Endothelial cell of umbilical vein (primary cell): ENCODE measurements at regions not wholly inside any gene's neighbourhood (a gene's known extent, or its start where the extent isn't known, plus 50 kb on each side); places are given as distances from the start of the nearest gene placed in this dataset.

ENCODE experiments used
- BruUV-seq: library from RNA; stranded (reverse); fragments of 400-500 nt; replicated peaks from 2 replicates; lab custom pipeline; 2021; lab: Mats Ljungman, UMichigan
- CTCF ChIA-PET: fragments of 300-600, 350-600 bp; sonication (Branson Sonifier 250); formaldehyde crosslinking; loops from one replicate; lab custom pipeline; 2021; ENCODE audit warnings: antibody characterized with exemption, inconsistent platforms; lab: Charles Lee
- POLR2A ChIA-PET: fragments of 300-600, 350-600 bp; sonication (Branson Sonifier 250); formaldehyde crosslinking; loops from one replicate; lab custom pipeline; 2021; ENCODE audit warnings: antibody characterized with exemption, inconsistent platforms; lab: Charles Lee
- DNase-seq: peaks from one replicate; pipeline ENCODE4 v3.0.0-alpha.2; 2011; ENCODE audit warnings: low read depth, low spot score
- FAIRE-seq: peaks from 2 replicates; lab custom pipeline; 2011; peaks lifted over from hg19 to GRCh38; lab: Jason Lieb, UNC
- H2AFZ ChIP-seq: 2 replicates; pipeline ENCODE4 v1.6.0; 2012; ENCODE audit warnings: low read depth, low read length, control low read depth, inconsistent platforms
- H3K27ac ChIP-seq: 2 replicates; pipeline ENCODE4 v1.5.1; 2011; ENCODE audit warnings: low read depth, mild to moderate bottlenecking, control low read depth, low read length, moderate library complexity; ENCODE audit not compliant: insufficient read depth
- H3K27me3 ChIP-seq, 2 experiments: 2 replicates each; pipeline versions ENCODE4 v1.6.0 to v1.6.1; 2011; ENCODE audit warnings: low read length in 2 of 2, mixed read lengths in 1 of 2; ENCODE audit not compliant: control insufficient read depth in 2 of 2, insufficient read depth in 2 of 2
- H3K36me3 ChIP-seq, 2 experiments: 2 replicates in 1 of 2; 3 replicates in 1 of 2; pipeline ENCODE4 v1.5.1; 2011; ENCODE audit warnings: low read length in 2 of 2, mild to moderate bottlenecking in 1 of 2, moderate library complexity in 1 of 2; ENCODE audit not compliant: control insufficient read depth in 2 of 2, insufficient read depth in 2 of 2; ENCODE audit errors: extremely low read depth in 1 of 2
- H3K4me1 ChIP-seq: 3 replicates; pipeline ENCODE4 v1.5.1; 2011; ENCODE audit warnings: mild to moderate bottlenecking, low read length; ENCODE audit not compliant: control insufficient read depth, insufficient read depth; ENCODE audit errors: extremely low read depth
- H3K4me2 ChIP-seq: 2 replicates; pipeline ENCODE4 v1.6.1; 2011; ENCODE audit warnings: low read length, control low read depth, mixed read lengths; ENCODE audit not compliant: insufficient read depth
- H3K4me3 ChIP-seq, 3 experiments: fragments of 200-600 bp in 1 of 3; sonication (generic), shearing (Covaris generic) in 1 of 3; replicated peaks in 1 of 3; 2 replicates each; pipeline ENCODE4 v1.5.1; 2011 to 2016; ENCODE audit warnings: control low read depth in 3 of 3, low read length in 3 of 3, mild to moderate bottlenecking in 2 of 3, inconsistent platforms in 1 of 3, low read depth in 1 of 3, moderate library complexity in 1 of 3; ENCODE audit not compliant: insufficient read depth in 1 of 3
- H3K79me2 ChIP-seq: 2 replicates; pipeline ENCODE4 v1.6.0; 2012; ENCODE audit warnings: low read length, inconsistent platforms; ENCODE audit not compliant: control insufficient read depth, insufficient read depth
- H3K9ac ChIP-seq: replicated peaks from 2 replicates; pipeline ENCODE3; 2011; ENCODE audit warnings: low read length, control low read depth; ENCODE audit not compliant: insufficient read depth; ENCODE audit errors: extremely low read depth
- H3K9me1 ChIP-seq: replicated peaks from 3 replicates; pipeline ENCODE4 v1.6.0; 2011; ENCODE audit warnings: mild to moderate bottlenecking, low read length; ENCODE audit not compliant: control insufficient read depth, insufficient read depth; ENCODE audit errors: extremely low read depth
- H3K9me3 ChIP-seq: replicated peaks from 2 replicates; pipeline ENCODE4 v1.5.1; 2012; ENCODE audit warnings: low read length, inconsistent platforms; ENCODE audit not compliant: control insufficient read depth, insufficient read depth
- H4K20me1 ChIP-seq: replicated peaks from 2 replicates; pipeline ENCODE3; 2011; ENCODE audit warnings: mild to moderate bottlenecking, low read length; ENCODE audit not compliant: control insufficient read depth, insufficient read depth; ENCODE audit errors: extremely low read depth
- FOS ChIP-seq: IDR thresholded peaks from 2 replicates; pipeline ENCODE4 v1.6.1; 2011; ENCODE audit warnings: mild to moderate bottlenecking, low read length, moderate library complexity, borderline replicate concordance; ENCODE audit not compliant: insufficient read depth
- GATA2 ChIP-seq: IDR thresholded peaks from 2 replicates; pipeline ENCODE4 v1.7.0; 2011; ENCODE audit warnings: low read depth, mild to moderate bottlenecking, moderate library complexity, mixed read lengths, low read length; ENCODE audit not compliant: insufficient read length, insufficient read depth
- JUN ChIP-seq: IDR thresholded peaks from 2 replicates; pipeline ENCODE4 v1.6.1; 2011; ENCODE audit warnings: borderline replicate concordance, low read depth; ENCODE audit not compliant: insufficient read length, insufficient read depth
- MYC ChIP-seq: IDR thresholded peaks from one replicate; pipeline ENCODE4 v1.6.1; 2011; ENCODE audit warnings: mild to moderate bottlenecking, low read depth, low read length
- POLR2AphosphoS5 ChIP-seq: IDR thresholded peaks from 2 replicates; pipeline ENCODE4 v1.6.1; 2012; ENCODE audit warnings: low read depth, mild to moderate bottlenecking, control low read depth, low read length, moderate library complexity; ENCODE audit not compliant: insufficient read depth
- dilution Hi-C: fragments of 300-500 bp; cut with MboI; formaldehyde crosslinking; loops from one replicate; pipeline ENCODE4 v1.15.0; 2019; ENCODE audit warnings: low sequenced_read_pairs; ENCODE audit not compliant: extremely low pct_ligation_motif_present
- intact Hi-C: fragments of 100-400 bp; cut with micrococcal nuclease; formaldehyde crosslinking; loops from one replicate; pipeline ENCODE4 v1.10.0; 2022
- TF ChIP-seq, protein P1 (sequence below): IDR thresholded peaks from 2 replicates; pipeline ENCODE4 v1.6.1; 2011; ENCODE audit not compliant: insufficient read depth, insufficient read length
- TF ChIP-seq, protein P2 (sequence below), 2 donors: IDR thresholded peaks; 1 replicate in 1 of 2; 2 replicates in 1 of 2; pipeline ENCODE4 v1.5.1; 2011; ENCODE audit warnings: low read length in 2 of 2, mild to moderate bottlenecking in 2 of 2, moderate library complexity in 2 of 2, control low read depth in 1 of 2, inconsistent platforms in 1 of 2, low read depth in 1 of 2; ENCODE audit not compliant: insufficient read depth in 1 of 2; ENCODE audit errors: extremely low read depth in 1 of 2

GRCh38 chr2:51219468-51219867 lies 187.5 kb upstream of the NRXN1 start:
- dilution Hi-C loops (no loop called here), intact Hi-C loops (no loop called here)
- no peaks in the 10 kb centered on the region for H4K20me1 ChIP-seq
- no peak overlapping the region for H3K9ac ChIP-seq
- no peaks in the 10 kb centered on the region for H3K27me3 ChIP-seq
- no peaks in the 10 kb centered on the region for H3K9me1 ChIP-seq
- POLR2A ChIA-PET: no interaction called here
- no peaks in the 10 kb centered on the region for H3K36me3 ChIP-seq
- H3K79me2 ChIP-seq: no peaks in the 10 kb centered on the region
- TF ChIP-seq, protein P1, sequence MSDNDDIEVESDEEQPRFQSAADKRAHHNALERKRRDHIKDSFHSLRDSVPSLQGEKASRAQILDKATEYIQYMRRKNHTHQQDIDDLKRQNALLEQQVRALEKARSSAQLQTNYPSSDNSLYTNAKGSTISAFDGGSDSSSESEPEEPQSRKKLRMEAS: no peak
- TF ChIP-seq MYC (no peak), JUN (no peak)
- TF ChIP-seq, protein P2, sequence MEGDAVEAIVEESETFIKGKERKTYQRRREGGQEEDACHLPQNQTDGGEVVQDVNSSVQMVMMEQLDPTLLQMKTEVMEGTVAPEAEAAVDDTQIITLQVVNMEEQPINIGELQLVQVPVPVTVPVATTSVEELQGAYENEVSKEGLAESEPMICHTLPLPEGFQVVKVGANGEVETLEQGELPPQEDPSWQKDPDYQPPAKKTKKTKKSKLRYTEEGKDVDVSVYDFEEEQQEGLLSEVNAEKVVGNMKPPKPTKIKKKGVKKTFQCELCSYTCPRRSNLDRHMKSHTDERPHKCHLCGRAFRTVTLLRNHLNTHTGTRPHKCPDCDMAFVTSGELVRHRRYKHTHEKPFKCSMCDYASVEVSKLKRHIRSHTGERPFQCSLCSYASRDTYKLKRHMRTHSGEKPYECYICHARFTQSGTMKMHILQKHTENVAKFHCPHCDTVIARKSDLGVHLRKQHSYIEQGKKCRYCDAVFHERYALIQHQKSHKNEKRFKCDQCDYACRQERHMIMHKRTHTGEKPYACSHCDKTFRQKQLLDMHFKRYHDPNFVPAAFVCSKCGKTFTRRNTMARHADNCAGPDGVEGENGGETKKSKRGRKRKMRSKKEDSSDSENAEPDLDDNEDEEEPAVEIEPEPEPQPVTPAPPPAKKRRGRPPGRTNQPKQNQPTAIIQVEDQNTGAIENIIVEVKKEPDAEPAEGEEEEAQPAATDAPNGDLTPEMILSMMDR (IDR thresholded peaks at IDR 0.05; ENCODE audit: extremely low read depth in 1 of 2, insufficient read depth in 1 of 2, low read depth in 1 of 2, low read length in 2 of 2): no peak
- H2AFZ ChIP-seq: no peak overlapping the region
- H3K4me3 ChIP-seq: no peak overlapping the region
- no peak for DNase-seq
- H3K4me1 ChIP-seq: no peaks in the 10 kb centered on the region
- H3K9me3 ChIP-seq: no peaks in the 10 kb centered on the region
- BruUV-seq: no TSS peak
- no peak overlapping the region for H3K4me2 ChIP-seq
- no peak for FAIRE-seq
- CTCF ChIA-PET: no interaction called here
- H3K27ac ChIP-seq: no peak overlapping the region

DNA sequence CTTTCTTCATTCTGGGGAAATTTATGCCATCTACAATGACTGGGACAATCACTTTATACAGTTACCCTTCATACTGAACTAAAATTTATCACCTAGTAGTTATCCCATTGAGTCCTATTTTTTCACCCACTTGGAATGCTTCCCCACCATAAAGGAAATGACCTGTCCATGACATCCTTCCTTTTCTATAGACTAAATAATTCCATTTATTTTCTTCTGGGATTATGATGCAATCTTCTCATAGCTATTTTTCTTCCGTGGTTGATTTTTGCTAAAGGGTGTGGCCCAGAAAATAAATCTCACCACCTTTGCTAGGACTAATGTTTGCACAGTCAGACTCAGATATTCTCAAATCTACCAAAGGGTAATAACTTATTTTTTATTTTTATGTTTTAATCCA lies 186.1 kb upstream of the NRXN1 start:
- H3K4me1 ChIP-seq: no peaks in the 10 kb centered on the region
- no peak for DNase-seq
- no peaks in the 10 kb centered on the region for H4K20me1 ChIP-seq
- H3K27ac ChIP-seq: no peak overlapping the region
- TF ChIP-seq GATA2 (no peak), POLR2AphosphoS5 (no peak), FOS (peak; percentile 20), JUN (no peak)
- no TSS peak for BruUV-seq
- ChIA-PET CTCF (no interaction called here), POLR2A (no interaction called here)
- H3K79me2 ChIP-seq: no peaks in the 10 kb centered on the region
- intact Hi-C loops (no loop called here), dilution Hi-C loops (no loop called here)
- H3K9ac ChIP-seq: no peak overlapping the region
- no peak overlapping the region for H3K4me3 ChIP-seq
- H3K27me3 ChIP-seq: no peaks in the 10 kb centered on the region
- no peaks in the 10 kb centered on the region for H3K9me3 ChIP-seq
- FAIRE-seq: no peak
- no peak overlapping the region for H2AFZ ChIP-seq
- no peak overlapping the region for H3K4me2 ChIP-seq
- no peaks in the 10 kb centered on the region for H3K9me1 ChIP-seq
- no peaks in the 10 kb centered on the region for H3K36me3 ChIP-seq
